KOPT-K1 (cell line): ENCODE measurements at regions not wholly inside any gene's neighbourhood (a gene's known extent, or its start where the extent isn't known, plus 50 kb on each side); places are given as distances from the start of the nearest gene placed in this dataset.

Experiments
- H3K27ac ChIP-seq: fragments of 200-600 bp; sonication (generic); 2 replicates; pipeline ENCODE4 v1.5.1; 2016; ENCODE audit warnings: antibody characterized with exemption, mild to moderate bottlenecking, low read depth, low read length; ENCODE audit not compliant: poor library complexity, severe bottlenecking
- H3K36me3 ChIP-seq: fragments of 200-600 bp; sonication (generic); 2 replicates; pipeline ENCODE4 v1.5.1; 2017; ENCODE audit warnings: antibody characterized with exemption, mild to moderate bottlenecking, low read length, moderate library complexity; ENCODE audit not compliant: insufficient read depth
- H3K9me3 ChIP-seq: fragments of 200-600 bp; sonication (generic); 2 replicates; pipeline ENCODE4 v1.5.1; 2017; ENCODE audit warnings: antibody characterized with exemption, low read length, mild to moderate bottlenecking; ENCODE audit not compliant: insufficient read depth, poor library complexity, severe bottlenecking

DNA sequence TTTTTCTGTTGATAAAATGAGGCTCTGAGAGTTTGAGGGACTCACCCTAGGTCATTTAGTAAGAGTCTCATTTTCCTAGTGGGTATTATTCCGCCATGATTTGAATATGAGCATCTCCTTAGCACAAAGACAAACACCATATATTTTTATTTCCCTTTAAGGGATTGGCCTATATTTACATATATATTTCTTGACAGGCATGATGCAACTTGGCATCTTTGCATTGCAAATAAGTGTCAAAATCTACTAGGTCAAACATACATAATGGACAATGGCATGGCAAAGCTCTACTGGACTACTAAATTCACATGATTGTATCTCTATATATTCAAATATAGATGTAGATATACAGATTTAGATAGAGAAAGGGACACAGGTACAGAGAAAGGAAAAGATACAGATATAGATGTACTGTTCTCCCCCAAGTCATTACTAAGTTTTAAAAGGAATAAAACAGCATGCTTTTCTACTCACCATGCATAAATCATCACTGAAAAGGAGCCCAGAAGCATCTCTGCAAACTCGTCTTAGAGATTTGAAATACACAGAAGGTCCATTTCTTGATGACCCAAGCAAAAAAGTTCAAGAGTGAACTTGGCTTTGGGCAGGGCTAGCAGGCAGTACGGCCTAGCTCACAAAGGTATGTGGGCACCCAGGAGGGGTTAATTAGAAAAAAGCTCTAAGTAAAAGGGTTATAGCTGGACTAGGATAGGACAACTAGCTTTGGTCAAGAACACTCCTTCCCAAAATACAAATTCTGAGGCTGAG is 495.8 kb downstream of the NTRK3 start:
- Histone ChIP-seq H3K27ac (no peak overlapping the region), H3K9me3 (no peaks in the 10 kb centered on the region), H3K36me3 (no peaks in the 10 kb centered on the region)

DNA sequence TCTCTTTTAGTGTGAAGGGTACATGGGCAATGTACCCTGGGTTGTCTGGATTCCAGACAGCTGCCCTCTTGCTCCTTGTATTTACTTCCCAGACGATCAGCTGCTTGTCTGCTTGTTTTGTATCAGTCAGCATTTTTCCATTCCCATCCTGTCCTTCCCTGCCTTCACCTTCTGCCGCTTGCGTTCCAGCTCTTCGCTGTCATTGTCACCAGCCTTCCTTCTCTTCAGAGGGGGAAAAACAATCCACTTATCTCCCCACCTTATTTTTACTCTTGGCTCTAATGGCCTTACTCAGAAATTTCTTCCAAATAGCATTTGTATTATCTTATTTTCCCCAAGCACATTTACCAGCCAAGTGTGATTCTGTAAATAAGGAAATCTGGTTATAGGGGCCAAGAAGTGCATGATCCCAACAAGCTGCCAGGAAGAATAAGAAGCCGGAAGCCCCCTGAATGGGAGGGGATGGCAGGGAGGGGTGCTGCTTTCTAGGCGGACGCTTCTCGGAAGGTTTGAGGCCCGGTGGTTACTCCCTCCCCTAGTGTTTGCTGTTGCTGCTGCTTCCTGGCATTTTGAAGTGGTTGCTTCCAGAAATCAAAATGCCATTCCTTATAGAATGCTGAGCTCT is 497.6 kb downstream of the NTRK3 start:
- H3K27ac ChIP-seq, result no peak overlapping the region
- H3K9me3 ChIP-seq, result no peaks in the 10 kb centered on the region

DNA sequence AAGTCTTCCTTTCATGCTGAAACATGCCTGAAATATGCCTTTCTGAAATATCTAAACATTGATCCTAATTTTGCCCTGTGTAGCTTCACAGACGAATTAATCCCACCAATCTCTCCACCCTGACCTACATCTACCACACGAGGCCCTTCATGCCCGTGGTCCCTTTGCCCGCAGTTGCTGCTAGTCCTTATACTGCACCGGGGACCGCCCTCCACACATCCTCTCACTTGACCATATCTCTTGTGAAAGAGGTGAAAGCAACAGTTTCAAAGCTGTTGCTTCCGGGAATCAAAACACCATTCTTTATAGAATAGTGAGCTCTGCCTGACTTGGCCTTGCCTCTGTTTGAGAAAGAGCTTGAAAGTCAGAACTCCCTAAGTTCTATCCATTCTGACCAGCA is 499.5 kb downstream of the NTRK3 start:
- Histone ChIP-seq H3K27ac (no peak overlapping the region), H3K36me3 (no peaks in the 10 kb centered on the region), H3K9me3 (no peaks in the 10 kb centered on the region)

More for the DNA sequence above, 497.6 kb downstream of the NTRK3 start:
- H3K36me3 ChIP-seq, result no peaks in the 10 kb centered on the region

DNA sequence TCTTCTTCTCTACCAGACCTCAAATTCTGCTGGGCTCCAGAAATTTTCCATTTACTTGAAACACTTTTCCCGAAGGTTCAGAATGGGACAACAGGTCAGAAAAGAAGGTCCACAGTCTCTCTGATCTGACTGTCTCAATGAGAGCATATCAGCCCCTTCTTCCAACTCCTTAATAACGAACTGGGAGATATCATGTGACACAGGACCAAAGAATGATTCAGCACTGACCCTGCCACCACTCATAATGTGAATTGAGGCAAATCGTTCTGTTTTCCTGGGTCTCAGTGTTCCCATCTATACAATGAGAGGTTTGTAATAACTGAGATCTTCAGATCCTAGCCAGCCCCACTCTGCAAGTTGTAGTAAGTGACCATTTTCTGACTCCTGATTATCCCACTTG is 500.5 kb downstream of the NTRK3 start:
- no peak overlapping the region for H3K27ac ChIP-seq
- no peaks in the 10 kb centered on the region for H3K36me3 ChIP-seq
- H3K9me3 ChIP-seq, result no peaks in the 10 kb centered on the region

DNA sequence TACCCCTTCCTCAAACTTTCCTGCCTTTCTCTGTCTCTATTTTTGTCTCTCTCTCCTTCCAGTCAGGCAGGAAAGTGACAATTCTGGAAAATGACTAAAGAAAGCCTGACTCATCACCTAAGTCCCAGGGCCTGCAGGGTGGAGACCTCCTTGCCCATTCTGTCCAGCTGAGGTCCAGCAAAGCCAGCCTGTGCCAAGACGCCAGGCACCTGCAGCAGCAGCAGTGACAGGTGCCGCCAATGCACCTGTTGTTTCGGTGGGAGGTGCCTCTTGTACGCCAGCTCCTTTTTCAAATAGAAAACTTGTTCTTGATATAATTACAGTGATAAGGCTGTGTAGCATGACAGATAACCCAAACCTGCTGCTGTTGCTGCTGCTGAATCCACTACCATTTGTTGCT is 501.3 kb downstream of the NTRK3 start:
- H3K9me3 ChIP-seq, result no peaks in the 10 kb centered on the region
- H3K36me3 ChIP-seq, result no peaks in the 10 kb centered on the region
- H3K27ac ChIP-seq, result no peak overlapping the region

DNA sequence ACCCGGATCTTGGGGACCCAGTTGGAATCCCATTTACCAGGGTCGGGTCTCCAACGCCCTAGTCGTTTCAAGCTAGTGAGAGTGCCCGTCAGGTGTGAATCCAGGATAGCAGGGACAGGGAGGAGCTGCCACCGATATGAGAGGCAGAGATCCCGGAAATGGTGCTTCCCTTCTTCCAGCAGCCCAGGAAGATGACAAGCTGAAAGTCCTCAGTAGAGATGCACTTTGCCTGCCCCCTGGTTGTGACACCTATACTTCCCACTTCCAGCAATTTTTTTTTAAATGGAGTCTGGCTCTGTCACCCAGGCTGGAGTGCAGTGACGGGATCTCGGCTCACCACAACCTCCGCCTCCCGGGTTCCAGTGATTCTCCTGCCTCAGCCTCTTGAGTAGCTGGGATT is 503.0 kb downstream of the NTRK3 start:
- Histone ChIP-seq H3K27ac (no peak overlapping the region), H3K9me3 (no peaks in the 10 kb centered on the region)

DNA sequence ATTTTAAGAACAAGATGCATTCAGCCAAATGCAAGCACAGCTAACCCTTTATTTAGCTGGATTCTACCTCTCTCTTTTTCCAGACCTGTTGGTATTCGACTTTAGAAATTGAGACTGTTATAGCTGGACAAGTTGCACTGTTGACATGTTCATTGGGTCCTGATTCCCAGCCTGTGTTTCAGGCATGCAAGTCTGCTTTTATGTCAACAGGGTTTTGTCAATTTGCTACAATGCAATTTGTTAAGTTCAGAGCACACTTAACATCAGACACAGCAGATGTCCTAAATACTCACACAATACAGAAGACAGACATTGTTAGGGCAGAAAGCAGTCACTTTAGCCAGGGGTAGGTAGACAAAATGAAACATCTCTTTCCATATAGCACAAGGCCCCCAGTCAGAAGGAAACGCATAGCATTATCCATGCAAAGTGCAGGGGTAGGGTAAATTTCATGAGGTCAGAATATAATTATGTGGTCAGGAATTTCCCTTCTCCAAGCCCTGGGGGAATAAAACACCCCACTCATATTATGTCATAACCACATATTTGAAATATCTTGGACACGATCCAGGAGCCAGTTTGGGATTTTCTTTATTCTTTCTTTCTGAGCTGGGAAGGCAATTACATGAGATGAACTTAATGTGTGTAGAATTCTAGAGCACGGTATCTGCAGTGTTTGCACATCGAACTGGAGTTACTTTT is 504.1 kb downstream of the NTRK3 start:
- Histone ChIP-seq H3K36me3 (no peaks in the 10 kb centered on the region), H3K27ac (no peak overlapping the region), H3K9me3 (no peaks in the 10 kb centered on the region)

More for the DNA sequence above, 503.0 kb downstream of the NTRK3 start:
- no peaks in the 10 kb centered on the region for H3K36me3 ChIP-seq

DNA sequence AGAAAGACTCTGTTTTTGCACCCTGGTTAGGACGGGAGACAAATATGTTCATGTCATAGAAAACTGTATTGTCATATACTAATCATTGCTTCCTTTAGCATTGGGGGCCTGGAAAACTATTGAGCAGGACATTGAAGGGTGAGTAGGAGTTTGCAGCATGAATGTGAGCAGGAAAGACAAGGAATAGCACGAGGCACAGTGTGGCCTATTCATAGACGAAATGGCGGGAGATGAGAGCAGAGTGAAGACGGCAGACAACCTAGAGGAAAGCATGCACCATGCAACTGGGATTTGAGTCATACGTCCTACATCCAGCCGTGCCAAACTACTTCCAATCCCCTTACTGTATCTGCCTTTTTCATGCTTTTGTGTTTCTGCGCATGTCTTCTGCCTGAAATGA is 508.1 kb downstream of the NTRK3 start:
- H3K27ac ChIP-seq, result no peak overlapping the region
- no peaks in the 10 kb centered on the region for H3K9me3 ChIP-seq
- no peaks in the 10 kb centered on the region for H3K36me3 ChIP-seq

DNA sequence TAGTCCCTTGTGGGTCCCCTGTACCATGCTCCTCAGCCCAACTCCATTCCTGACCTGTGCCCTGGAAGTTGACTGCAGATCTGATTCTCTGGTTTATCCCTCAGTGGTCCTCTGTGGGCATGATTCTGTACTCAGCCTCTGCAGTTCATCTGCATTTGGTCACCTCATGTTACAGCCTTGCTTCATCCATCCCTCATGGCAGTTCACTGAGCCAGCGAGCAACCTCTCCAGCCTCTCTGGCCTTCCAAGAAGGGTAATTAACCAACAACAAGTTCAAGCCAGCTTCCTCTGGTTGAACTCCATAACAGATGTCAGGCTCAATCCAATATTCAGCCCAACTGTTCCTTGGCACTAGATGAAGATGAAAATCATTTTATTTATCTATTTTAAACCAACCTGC is 509.5 kb downstream of the NTRK3 start:
- H3K9me3 ChIP-seq, result no peaks in the 10 kb centered on the region
- no peak overlapping the region for H3K27ac ChIP-seq

DNA sequence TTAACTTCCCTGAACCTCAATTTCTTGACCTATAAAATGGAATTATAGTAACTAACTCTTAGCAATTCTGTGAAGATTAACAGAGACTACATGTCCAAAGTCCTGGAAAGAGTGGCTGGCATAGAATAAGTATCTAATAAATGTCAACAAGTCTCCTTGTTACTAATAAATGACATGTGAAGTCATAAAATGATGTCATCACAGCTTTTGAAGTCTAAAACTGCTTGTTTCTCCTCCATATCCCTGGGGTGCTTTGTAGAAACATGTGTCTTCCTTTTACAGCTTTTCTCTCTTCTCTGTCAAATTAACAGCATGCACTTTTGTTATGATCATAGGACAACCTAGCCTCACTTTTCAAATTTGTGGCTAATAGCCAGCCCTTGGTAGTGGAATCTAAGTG is 510.2 kb downstream of the NTRK3 start:
- Histone ChIP-seq H3K27ac (no peak overlapping the region), H3K36me3 (no peaks in the 10 kb centered on the region), H3K9me3 (no peaks in the 10 kb centered on the region)

More for the DNA sequence above, 509.5 kb downstream of the NTRK3 start:
- no peaks in the 10 kb centered on the region for H3K36me3 ChIP-seq

DNA sequence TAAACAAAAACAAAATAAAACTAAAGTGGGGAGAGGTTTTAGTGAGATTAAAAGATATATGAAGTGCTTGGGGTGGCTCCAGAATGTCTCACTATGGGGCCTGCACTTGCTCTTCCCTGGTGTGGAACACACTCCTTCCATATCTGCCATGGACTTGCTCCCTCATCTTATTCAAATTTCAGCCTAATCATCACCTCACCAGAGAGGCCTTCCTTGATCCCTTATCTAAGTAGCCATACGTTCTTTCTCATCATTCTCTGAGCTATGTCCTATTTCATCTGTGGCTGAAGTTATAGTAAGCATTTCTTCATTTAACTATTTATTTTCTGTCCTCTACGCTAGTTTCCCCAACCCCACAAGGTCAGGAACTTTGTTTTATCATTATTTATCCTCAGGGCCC is 511.7 kb downstream of the NTRK3 start:
- no peaks in the 10 kb centered on the region for H3K36me3 ChIP-seq
- no peak overlapping the region for H3K27ac ChIP-seq
- no peaks in the 10 kb centered on the region for H3K9me3 ChIP-seq

DNA sequence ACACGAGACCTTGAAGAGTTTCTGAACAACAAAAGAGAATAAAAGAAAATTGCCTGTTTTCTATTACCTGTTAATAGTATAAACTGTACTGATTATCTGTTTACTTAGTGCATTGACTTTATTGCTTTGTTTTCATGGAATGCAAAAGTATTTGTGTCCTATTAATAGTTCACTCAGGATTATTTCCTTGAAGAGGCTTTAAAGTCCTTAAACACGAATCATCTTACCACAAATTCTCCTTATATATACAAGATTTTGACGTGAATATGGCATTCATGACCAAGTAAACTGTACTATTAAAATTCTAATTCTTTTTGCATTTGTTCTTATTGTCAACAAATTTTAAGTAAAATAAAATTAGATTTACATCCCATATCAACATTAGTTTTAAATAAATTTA is 513.0 kb downstream of the NTRK3 start:
- Histone ChIP-seq H3K36me3 (no peaks in the 10 kb centered on the region), H3K9me3 (no peaks in the 10 kb centered on the region), H3K27ac (no peak overlapping the region)

DNA sequence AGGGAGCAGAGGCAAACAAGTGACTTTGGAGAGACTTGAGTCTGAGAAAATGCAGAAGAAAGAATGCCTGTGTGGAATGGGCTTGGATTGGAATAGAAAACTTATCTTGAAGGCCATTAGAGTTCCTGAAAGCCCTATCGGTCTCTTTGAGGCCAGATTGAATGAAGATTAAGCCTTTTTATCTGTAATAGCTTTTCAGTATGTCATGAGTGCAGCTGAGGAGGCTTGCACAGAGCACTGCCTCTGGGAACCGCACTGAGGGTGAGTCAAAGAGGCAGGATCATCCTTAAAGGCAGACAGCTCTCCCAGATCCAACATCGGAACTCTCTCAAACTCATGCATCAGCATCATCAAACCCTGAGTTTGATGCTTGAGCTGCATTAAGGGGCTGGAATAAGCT is 515.2 kb downstream of the NTRK3 start:
- Histone ChIP-seq H3K9me3 (no peaks in the 10 kb centered on the region), H3K36me3 (no peaks in the 10 kb centered on the region), H3K27ac (no peak overlapping the region)

DNA sequence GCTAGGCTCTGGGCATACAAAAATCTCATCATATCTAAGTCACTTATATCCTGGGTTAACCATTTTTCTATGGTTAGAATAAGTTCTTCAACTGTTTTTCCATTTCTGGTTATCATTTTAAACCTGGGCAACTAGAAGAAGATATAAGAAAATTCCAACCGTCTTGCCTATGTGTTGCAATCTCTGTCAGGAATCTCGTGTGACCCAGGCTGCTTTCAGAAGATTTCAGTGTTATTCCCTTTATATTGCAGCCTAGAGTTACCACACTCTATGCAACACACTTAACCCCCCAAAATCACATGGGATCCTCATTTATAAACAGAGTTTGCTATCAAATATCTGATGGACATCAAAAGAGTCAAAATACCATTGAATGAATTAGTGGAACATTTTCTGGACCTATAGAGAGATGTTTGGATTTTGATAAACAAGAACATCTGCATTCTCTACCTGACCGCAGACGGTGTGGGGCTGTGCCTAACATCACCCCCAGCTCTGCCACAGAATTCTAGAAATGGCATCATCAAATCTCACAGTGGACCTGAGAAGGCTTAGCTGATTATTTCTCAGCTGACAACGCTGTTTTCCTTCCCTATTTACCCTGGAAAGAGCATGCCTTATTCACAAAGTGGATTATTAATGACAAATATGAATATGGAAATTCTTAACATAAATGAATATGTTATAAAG is 515.7 kb downstream of the NTRK3 start:
- Histone ChIP-seq H3K36me3 (no peaks in the 10 kb centered on the region), H3K27ac (no peak overlapping the region), H3K9me3 (no peaks in the 10 kb centered on the region)

DNA sequence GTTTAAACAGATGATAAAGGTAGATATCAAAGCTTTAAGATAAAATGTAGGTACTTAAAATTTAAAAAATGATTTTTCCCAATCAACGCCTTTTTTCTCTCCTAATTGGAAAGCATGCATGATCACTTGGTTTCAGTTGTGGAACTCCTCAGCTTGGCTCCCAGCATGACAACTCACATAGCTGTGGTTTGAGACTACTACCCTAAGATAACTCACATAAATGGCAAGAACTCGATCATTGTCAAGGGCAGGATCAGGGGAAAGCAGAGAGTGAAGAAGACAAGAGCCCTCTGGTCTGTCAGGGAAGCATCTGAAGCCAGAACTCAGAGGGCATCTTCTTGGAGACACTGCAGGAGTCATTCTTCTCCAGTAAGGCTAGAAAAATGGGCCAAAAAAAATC is 516.7 kb downstream of the NTRK3 start:
- H3K36me3 ChIP-seq, result no peaks in the 10 kb centered on the region
- no peaks in the 10 kb centered on the region for H3K9me3 ChIP-seq
- H3K27ac ChIP-seq, result no peak overlapping the region
